WTC11 (cell line): ENCODE measurements at regions not wholly inside any gene's neighbourhood (a gene's known extent, or its start where the extent isn't known, plus 50 kb on each side); places are given as distances from the start of the nearest gene placed in this dataset.

Source experiments
- ATAC-seq: fragments of 200-7000 bp; cut with Tn5 transposase; 2 replicates; pipeline ENCODE4 v1.10.0; 2021; ENCODE audit warnings: mild to moderate bottlenecking, moderate library complexity
- CTCF ChIA-PET: fragments of 300-600 bp; sonication (Branson Sonifier 250); formaldehyde crosslinking; loops from one replicate; lab custom pipeline; 2021; ENCODE audit warnings: antibody characterized with exemption; lab: Charles Lee
- POLR2A ChIA-PET: fragments of 350-600 bp; sonication (Branson Sonifier 250); formaldehyde crosslinking; loops from one replicate; lab custom pipeline; 2021; ENCODE audit warnings: antibody characterized with exemption; lab: Charles Lee
- DNase-seq: peaks from one replicate; pipeline ENCODE4 v3.0.0; 2021; ENCODE audit warnings: low spot score
- H3K27ac Mint-ChIP-seq: 2 replicates; pipeline ENCODE4 v1.8.0; 2021; ENCODE audit warnings: mixed read lengths
- H3K27me3 Mint-ChIP-seq: 2 replicates; pipeline ENCODE4 v1.8.0; 2021; ENCODE audit warnings: low read depth, mild to moderate bottlenecking, moderate library complexity, mixed read lengths
- H3K36me3 Mint-ChIP-seq: 2 replicates; pipeline ENCODE4 v1.8.0; 2021; ENCODE audit warnings: mixed read lengths
- H3K4me1 Mint-ChIP-seq: 2 replicates; pipeline ENCODE4 v1.8.0; 2022; ENCODE audit warnings: mixed read lengths
- H3K4me3 Mint-ChIP-seq: 2 replicates; pipeline ENCODE4 v1.8.0; 2021; ENCODE audit warnings: mild to moderate bottlenecking, moderate library complexity, mixed read lengths
- H3K9me3 Mint-ChIP-seq: 2 replicates; pipeline ENCODE4 v1.8.0; 2021; ENCODE audit warnings: mixed read lengths
- AFF4 ChIP-seq: sonication (generic); formaldehyde crosslinking; IDR thresholded peaks from 2 replicates; pipeline ENCODE4 v1.8.1; 2023; ENCODE audit warnings: mild to moderate bottlenecking, missing genetic modification reagents, borderline replicate concordance
- CBFB ChIP-seq: sonication (generic); formaldehyde crosslinking; IDR thresholded peaks from 2 replicates; pipeline ENCODE4 v1.8.1; 2022; ENCODE audit warnings: mild to moderate bottlenecking, low read depth, missing genetic modification reagents
- FOXJ3 ChIP-seq: sonication (generic); formaldehyde crosslinking; IDR thresholded peaks from 2 replicates; pipeline ENCODE4 v1.9.0; 2021; ENCODE audit warnings: missing genetic modification reagents, mild to moderate bottlenecking, borderline replicate concordance
- FOXP1 ChIP-seq: sonication (generic); formaldehyde crosslinking; IDR thresholded peaks from 2 replicates; pipeline ENCODE4 v1.8.0; 2022; ENCODE audit warnings: missing genetic modification reagents, mild to moderate bottlenecking, moderate library complexity, borderline replicate concordance
- JAZF1 ChIP-seq: fragments of 250-450 bp; sonication (Bioruptor Pico); IDR thresholded peaks from 2 replicates; pipeline ENCODE4 v1.9.0; 2021; ENCODE audit warnings: moderate library complexity, mild to moderate bottlenecking, inconsistent platforms
- MLX ChIP-seq: sonication (generic); formaldehyde crosslinking; IDR thresholded peaks from 2 replicates; pipeline ENCODE4 v1.8.1; 2023; ENCODE audit warnings: mild to moderate bottlenecking, missing genetic modification reagents, moderate library complexity
- MXD4 ChIP-seq: fragments of 250-450 bp; sonication (Bioruptor Pico); IDR thresholded peaks from 2 replicates; pipeline ENCODE4 v1.8.0; 2021; ENCODE audit warnings: mild to moderate bottlenecking, moderate library complexity, borderline replicate concordance
- NR1H2 ChIP-seq: sonication (generic); formaldehyde crosslinking; IDR thresholded peaks from 2 replicates; pipeline ENCODE4 v1.9.0; 2021; ENCODE audit warnings: mild to moderate bottlenecking, moderate library complexity, missing genetic modification reagents
- PRDM15 ChIP-seq: sonication (generic); formaldehyde crosslinking; IDR thresholded peaks from 2 replicates; pipeline ENCODE4 v1.8.0; 2022; ENCODE audit warnings: missing genetic modification reagents
- TCF7 ChIP-seq: sonication (generic); formaldehyde crosslinking; IDR thresholded peaks from 2 replicates; pipeline ENCODE4 v1.8.0; 2022; ENCODE audit warnings: mild to moderate bottlenecking, low read depth, missing genetic modification reagents, moderate library complexity
- ZNF281 ChIP-seq: sonication (generic); formaldehyde crosslinking; IDR thresholded peaks from 2 replicates; pipeline ENCODE4 v1.8.0; 2023; ENCODE audit warnings: mild to moderate bottlenecking, missing genetic modification reagents
- ZNF416 ChIP-seq: fragments of 250-450 bp; sonication (Bioruptor Pico); IDR thresholded peaks from 2 replicates; pipeline ENCODE4 v1.9.0; 2021; ENCODE audit warnings: mild to moderate bottlenecking, inconsistent platforms
- ZNF423 ChIP-seq: fragments of 250-450 bp; sonication (Bioruptor Pico); IDR thresholded peaks from 2 replicates; pipeline ENCODE4 v2.1.2; 2022; ENCODE audit warnings: mild to moderate bottlenecking, moderate library complexity
- ZNF425 ChIP-seq: fragments of 250-450 bp; sonication (Bioruptor Pico); conservative IDR thresholded peaks from 2 replicates; pipeline ENCODE4 v1.9.0; 2021; ENCODE audit warnings: mild to moderate bottlenecking
- TF ChIP-seq, protein P1 (sequence below): sonication (generic); formaldehyde crosslinking; IDR thresholded peaks from 2 replicates; pipeline ENCODE4 v1.8.1; 2023; ENCODE audit warnings: mild to moderate bottlenecking, moderate library complexity, missing genetic modification reagents
- TF ChIP-seq, protein P2 (sequence below): fragments of 250-450 bp; sonication (Bioruptor Pico); IDR thresholded peaks from 2 replicates; pipeline ENCODE4 v1.8.0; 2021; ENCODE audit warnings: mild to moderate bottlenecking
- TF ChIP-seq, protein P3 (sequence below): sonication (generic); formaldehyde crosslinking; IDR thresholded peaks from 2 replicates; pipeline ENCODE4 v1.8.1; 2023; ENCODE audit warnings: mild to moderate bottlenecking, missing genetic modification reagents
- TF ChIP-seq, protein P4 (sequence below): fragments of 200-600 bp; IDR thresholded peaks from 2 replicates; pipeline ENCODE4 v1.8.0; 2022; ENCODE audit warnings: antibody characterized with exemption

DNA sequence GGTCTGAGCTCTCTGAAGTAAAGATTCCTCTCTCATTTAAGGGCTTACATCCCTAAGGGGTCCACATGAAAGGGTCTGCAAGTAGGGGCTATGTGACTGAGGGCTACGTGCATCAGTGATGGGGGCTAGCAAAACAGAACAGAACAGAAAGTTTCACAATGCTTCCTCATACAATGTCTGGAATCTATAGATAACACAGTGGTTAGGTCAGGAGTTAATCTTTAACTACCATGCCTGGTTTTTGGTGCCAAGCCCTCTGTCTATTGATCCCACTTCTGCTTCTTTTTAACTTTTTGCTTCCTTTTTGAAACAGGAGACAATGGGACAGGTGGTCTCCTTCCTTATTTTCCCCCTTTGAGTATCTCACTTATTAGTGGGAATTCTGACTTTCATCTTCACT is 263.0 kb downstream of the DDX3Y start:
- POLR2A ChIA-PET, result no interaction called here

More for the DNA sequence above, 263.0 kb downstream of the DDX3Y start:
- CTCF ChIA-PET, result no interaction called here
- no peak for DNase-seq
- Mint-ChIP-seq H3K4me3 (no peak overlapping the region), H3K4me1 (no peaks in the 10 kb centered on the region), H3K36me3 (peaks cover 44% of the 10 kb centered on the region), H3K27me3 (no peaks in the 10 kb centered on the region), H3K27ac (no peak overlapping the region), H3K9me3 (peaks cover 43% of the 10 kb centered on the region)
- no peak for ATAC-seq
- TF ChIP-seq FOXP1 (CRISPR knock-in tag), result no peak
- TF ChIP-seq TCF7 (CRISPR knock-in tag), result no peak
- TF ChIP-seq FOXJ3 (CRISPR knock-in tag), result no peak
- TF ChIP-seq JAZF1 (CRISPR knock-in tag), result no peak
- TF ChIP-seq ZNF423, result no peak
- TF ChIP-seq AFF4 (CRISPR knock-in tag), result no peak
- TF ChIP-seq, protein P1, sequence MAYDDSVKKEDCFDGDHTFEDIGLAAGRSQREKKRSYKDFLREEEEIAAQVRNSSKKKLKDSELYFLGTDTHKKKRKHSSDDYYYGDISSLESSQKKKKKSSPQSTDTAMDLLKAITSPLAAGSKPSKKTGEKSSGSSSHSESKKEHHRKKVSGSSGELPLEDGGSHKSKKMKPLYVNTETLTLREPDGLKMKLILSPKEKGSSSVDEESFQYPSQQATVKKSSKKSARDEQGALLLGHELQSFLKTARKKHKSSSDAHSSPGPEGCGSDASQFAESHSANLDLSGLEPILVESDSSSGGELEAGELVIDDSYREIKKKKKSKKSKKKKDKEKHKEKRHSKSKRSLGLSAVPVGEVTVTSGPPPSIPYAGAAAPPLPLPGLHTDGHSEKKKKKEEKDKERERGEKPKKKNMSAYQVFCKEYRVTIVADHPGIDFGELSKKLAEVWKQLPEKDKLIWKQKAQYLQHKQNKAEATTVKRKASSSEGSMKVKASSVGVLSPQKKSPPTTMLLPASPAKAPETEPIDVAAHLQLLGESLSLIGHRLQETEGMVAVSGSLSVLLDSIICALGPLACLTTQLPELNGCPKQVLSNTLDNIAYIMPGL (CRISPR knock-in tag), result no peak
- TF ChIP-seq NR1H2 (CRISPR knock-in tag), result no peak
- TF ChIP-seq, protein P2, sequence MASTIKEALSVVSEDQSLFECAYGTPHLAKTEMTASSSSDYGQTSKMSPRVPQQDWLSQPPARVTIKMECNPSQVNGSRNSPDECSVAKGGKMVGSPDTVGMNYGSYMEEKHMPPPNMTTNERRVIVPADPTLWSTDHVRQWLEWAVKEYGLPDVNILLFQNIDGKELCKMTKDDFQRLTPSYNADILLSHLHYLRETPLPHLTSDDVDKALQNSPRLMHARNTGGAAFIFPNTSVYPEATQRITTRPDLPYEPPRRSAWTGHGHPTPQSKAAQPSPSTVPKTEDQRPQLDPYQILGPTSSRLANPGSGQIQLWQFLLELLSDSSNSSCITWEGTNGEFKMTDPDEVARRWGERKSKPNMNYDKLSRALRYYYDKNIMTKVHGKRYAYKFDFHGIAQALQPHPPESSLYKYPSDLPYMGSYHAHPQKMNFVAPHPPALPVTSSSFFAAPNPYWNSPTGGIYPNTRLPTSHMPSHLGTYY (CRISPR knock-in tag), result no peak
- no peak for TF ChIP-seq ZNF281 (CRISPR knock-in tag)
- TF ChIP-seq ZNF416, result no peak
- no peak for TF ChIP-seq PRDM15
- TF ChIP-seq, protein P3, sequence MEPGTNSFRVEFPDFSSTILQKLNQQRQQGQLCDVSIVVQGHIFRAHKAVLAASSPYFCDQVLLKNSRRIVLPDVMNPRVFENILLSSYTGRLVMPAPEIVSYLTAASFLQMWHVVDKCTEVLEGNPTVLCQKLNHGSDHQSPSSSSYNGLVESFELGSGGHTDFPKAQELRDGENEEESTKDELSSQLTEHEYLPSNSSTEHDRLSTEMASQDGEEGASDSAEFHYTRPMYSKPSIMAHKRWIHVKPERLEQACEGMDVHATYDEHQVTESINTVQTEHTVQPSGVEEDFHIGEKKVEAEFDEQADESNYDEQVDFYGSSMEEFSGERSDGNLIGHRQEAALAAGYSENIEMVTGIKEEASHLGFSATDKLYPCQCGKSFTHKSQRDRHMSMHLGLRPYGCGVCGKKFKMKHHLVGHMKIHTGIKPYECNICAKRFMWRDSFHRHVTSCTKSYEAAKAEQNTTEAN (CRISPR knock-in tag), result no peak
- no peak for TF ChIP-seq CBFB (CRISPR knock-in tag)
- no peak for TF ChIP-seq MXD4 (CRISPR knock-in tag)
- no peak for TF ChIP-seq MLX
- TF ChIP-seq, protein P4, sequence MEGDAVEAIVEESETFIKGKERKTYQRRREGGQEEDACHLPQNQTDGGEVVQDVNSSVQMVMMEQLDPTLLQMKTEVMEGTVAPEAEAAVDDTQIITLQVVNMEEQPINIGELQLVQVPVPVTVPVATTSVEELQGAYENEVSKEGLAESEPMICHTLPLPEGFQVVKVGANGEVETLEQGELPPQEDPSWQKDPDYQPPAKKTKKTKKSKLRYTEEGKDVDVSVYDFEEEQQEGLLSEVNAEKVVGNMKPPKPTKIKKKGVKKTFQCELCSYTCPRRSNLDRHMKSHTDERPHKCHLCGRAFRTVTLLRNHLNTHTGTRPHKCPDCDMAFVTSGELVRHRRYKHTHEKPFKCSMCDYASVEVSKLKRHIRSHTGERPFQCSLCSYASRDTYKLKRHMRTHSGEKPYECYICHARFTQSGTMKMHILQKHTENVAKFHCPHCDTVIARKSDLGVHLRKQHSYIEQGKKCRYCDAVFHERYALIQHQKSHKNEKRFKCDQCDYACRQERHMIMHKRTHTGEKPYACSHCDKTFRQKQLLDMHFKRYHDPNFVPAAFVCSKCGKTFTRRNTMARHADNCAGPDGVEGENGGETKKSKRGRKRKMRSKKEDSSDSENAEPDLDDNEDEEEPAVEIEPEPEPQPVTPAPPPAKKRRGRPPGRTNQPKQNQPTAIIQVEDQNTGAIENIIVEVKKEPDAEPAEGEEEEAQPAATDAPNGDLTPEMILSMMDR, result no peak
- TF ChIP-seq ZNF425 (CRISPR knock-in tag), result no peak
- TF ChIP-seq, all 79 proteins: peak for 0
